ENCODE measurements at regions not wholly inside any gene's neighbourhood (a gene's known extent, or its start where the extent isn't known, plus 50 kb on each side); places are given as distances from the start of the nearest gene placed in this dataset.

- TF ChIP-seq, protein P1, sequence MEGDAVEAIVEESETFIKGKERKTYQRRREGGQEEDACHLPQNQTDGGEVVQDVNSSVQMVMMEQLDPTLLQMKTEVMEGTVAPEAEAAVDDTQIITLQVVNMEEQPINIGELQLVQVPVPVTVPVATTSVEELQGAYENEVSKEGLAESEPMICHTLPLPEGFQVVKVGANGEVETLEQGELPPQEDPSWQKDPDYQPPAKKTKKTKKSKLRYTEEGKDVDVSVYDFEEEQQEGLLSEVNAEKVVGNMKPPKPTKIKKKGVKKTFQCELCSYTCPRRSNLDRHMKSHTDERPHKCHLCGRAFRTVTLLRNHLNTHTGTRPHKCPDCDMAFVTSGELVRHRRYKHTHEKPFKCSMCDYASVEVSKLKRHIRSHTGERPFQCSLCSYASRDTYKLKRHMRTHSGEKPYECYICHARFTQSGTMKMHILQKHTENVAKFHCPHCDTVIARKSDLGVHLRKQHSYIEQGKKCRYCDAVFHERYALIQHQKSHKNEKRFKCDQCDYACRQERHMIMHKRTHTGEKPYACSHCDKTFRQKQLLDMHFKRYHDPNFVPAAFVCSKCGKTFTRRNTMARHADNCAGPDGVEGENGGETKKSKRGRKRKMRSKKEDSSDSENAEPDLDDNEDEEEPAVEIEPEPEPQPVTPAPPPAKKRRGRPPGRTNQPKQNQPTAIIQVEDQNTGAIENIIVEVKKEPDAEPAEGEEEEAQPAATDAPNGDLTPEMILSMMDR (IDR thresholded peaks at IDR 0.05; ENCODE audit: low read depth, low read length), result no peak
- TF ChIP-seq EZH2phosphoT487 (IDR thresholded peaks at IDR 0.05; ENCODE audit: low read depth), result no peak
These were observed 213.5 kb upstream of the PTGFR start for GRCh38 chr1:78277253-78277652.

All from OCI-LY3 (cell line).